HG02852 (cell line): ENCODE measurements at regions not wholly inside any gene's neighbourhood (a gene's known extent, or its start where the extent isn't known, plus 50 kb on each side); places are given as distances from the start of the nearest gene placed in this dataset.
"Not testable (repeated sequence)": the region's sequence is repeated elsewhere in the genome, so short reads cannot be mapped to it uniquely, and the experiment has no call there.

ENCODE experiments used
- ATAC-seq: cut with Tn5 transposase; IDR thresholded peaks from one replicate; pipeline ENCODE4 v1.9.1; 2021; ENCODE audit warnings: mild to moderate bottlenecking, moderate library complexity; ENCODE audit not compliant: unreplicated experiment

DNA sequence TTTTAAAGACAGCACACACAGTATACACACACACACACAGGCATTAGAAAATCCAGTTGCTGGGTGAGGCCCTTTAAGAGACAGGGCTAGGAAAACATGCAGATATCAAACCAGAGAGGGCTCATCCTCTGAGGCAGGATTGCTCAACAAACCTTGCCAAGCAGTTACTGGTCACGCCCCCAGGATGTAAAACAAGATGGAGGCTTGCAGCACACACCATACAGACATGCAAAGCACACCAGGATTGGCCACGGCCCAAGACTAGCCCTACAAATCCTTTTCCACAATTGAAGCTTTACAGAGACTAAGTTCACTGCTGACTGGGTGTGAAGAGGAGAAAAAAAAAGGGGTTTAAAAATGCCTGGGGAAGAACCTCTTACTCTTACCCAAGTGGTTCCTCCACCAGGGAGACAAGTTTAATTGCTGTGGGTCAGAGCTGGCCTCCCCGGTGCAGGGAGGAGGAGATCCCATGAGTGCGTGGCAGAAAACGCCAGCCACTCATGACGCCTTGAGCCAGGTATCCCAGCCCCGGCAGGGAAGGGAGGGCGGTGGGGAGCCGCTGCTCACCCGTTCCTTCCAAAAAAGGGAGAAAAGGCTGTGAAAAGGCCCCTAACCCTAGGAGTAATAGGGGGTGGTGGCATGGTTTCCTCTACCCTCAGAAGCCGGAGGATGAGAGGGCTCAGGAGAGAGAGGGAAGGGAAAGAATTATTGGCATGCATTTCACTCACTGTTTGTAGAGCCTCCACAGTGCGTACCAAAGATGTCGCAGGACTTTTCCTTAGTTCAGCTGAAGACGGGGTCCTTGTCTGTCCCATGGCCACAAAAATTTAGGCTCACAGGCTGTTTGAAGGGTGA is 594.6 kb upstream of the ZP4 start:
- no peak for ATAC-seq

DNA sequence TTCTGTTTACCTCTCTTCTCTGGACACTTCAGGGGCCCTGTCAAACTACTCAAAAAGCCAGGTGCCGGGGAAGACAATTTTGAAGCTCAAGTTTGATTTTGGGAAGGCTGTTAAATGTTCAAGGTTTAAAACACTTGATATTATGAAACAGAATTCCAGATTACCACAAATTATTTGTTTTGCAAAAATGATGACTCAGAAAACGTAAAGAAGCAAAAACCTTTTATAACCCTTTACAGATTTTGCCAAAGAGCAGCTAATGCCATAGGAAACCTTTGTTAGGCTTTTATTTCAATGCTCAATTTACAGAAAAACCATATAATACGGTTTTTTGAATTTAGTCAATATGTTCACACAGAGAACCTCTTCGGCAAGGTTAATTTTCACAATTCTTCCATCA is 593.4 kb upstream of the ZP4 start:
- ATAC-seq: no peak

DNA sequence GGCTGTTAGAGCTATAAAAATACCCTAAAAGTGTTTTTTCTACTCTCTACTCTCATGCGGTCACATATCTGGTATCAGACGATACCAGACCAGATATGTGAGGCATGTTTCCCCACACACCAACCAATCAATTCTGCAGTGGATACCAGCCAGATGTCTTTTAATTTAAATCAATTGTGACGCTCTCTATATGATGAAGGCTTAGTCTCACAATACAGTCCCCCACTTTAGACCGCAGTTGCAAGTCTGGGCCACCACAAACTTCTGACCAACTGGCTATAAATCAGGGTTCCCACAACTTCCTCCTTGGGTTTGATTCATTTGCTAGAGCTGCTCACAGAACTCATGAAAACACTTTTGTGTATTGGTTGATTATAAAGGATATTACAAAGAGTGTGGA is 586.1 kb upstream of the ZP4 start:
- ATAC-seq: no peak

DNA sequence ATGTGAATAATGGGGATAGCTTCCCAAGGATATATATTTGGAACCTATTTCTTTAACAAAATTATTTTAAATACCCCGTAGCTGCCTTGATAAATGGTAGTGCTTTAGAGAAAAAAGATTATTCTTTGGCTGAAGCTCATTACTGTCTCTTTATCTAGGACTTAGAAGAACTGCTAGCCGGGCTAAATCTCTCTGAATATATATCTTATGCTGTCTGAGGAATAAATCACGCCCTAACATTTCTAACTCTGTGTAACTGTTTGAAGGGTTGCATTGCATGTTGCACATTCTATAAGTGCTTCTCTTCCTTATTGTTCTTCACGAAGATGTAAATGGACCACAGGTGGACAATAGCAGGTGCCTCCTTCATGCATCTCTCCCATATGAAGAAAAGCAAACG is 585.0 kb upstream of the ZP4 start:
- ATAC-seq: no peak

DNA sequence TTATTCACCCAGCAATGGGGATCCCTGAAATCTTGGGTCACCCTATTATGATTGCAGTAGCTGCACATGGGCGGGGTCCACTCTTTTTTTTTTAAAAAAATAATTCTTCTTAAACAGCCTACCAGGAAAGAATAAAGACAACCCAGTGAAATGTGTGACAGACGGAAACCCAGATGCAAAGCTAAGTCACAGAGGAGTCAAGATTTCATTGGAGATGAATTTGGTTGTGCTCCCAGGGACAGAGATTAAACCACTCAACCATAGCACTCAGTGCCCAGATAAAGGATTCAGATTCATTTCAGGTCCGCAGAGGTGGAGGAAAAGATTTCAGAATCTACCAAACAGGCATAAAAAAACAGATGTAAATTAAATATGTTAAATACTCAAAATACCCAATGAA is 583.5 kb upstream of the ZP4 start:
- ATAC-seq: no peak

DNA sequence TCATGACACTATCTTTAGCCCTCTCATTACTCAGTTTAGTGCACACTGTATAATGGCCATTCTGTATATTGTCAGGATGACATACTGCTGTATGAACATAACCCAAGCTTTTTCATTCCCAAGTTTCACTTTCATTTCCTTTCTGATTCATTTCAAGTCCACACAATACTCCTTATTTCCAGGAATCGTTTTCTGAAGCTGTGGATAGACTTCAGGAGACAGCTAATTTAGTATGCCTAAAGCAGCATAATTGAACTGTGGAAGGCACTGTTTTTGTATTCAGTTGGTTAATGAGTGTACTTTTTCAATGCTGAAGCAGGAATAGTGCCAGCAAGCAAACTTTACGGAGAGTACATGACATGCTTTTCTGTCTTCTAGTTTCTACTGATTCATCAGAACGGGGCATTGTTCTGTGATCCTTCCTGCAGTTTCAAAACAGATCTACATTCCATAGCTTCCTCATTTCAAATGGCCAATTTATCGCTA is 578.5 kb upstream of the ZP4 start:
- no peak for ATAC-seq

DNA sequence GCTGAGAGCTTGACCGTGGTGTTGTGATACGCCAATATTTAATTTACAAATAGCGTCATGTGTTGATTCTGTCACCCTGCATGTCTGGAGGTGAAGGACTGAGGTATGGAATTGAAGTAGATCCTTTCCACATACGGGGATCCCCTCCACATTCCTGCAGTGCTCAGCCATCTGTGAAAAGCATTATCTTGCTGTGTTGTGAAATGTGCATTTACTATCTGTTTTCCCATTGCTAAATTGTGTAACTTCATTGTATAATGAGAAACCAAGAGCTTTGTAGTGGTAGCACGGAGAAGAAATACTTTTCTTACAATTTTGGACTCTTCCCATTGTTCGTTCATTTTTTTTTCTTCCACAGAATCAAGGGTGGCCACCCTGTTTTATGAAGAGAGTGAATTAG is 577.3 kb upstream of the ZP4 start:
- no peak for ATAC-seq

DNA sequence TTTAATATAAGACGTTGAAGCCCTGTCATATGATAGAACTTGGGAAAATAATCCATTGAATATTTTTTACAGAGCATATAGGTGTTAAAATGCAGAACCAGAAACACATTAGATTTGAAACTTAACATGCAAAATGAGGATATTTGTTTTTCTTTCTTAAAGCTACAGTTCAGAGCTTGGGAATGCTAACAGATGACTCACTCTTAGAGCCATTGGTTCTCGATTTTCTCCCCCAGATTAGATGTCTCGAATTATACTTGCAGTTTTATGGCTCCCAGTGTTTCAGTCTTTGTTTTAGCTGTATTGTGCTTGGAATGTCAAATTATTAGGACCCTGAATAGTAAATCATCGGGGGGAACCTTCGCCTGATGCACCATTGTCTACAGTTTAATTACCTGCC is 575.7 kb upstream of the ZP4 start:
- no peak for ATAC-seq

DNA sequence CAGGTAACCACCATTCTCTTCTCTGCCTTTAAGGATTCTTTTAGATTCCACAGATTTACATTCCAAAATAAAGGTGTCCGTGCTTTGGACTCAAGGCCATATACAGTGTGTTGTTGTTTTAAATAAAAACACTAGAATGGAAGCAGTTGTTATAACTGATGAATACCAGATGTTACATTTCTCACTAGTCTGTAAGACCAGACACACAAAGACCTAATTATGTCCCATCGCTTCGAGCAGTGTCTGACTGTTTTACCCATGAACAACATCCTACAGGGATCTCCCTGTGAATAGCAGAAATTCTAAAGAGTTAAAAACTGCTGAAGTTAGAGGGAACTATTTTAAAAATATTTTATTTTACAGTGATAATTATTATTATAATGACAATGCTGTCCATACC is 574.7 kb upstream of the ZP4 start:
- no peak for ATAC-seq

DNA sequence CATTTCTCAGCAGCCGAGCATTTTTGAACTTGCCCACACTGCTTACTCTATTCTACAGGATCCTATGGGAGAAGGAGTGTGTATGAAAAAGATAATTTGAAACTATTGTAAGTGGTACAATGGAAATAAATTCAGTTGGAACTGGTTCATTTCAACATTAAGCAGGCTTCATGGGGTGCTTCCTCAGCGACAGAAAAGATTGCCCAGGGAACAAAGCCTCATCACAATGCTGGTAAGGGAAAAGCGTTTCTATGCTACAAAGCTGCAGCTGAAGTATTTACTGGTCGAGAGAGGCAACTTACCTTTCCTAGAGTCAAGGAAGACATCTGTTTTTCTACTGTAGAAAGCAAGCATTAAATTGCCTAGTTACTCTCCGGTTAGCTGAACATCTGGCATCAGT is 568.2 kb upstream of the ZP4 start:
- ATAC-seq: no peak

DNA sequence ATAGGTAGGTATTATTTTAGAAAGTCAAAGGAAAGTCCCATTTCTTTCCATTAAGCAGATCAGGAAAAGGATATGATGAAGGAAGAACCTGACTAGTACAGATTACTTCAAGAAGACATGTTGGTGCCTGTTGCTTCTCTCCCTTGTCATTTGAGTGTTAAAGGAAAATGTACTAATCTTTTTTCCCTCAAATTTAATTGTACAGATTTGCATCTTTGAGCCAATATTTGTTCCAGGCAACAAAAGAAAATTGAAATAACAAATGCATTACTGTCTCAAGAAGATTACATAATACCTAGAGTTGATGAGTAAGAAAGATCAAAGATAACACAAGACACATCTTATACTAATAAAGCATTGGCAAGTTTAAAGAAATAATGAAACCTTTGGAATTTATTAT is 566.9 kb upstream of the ZP4 start:
- no peak for ATAC-seq

DNA sequence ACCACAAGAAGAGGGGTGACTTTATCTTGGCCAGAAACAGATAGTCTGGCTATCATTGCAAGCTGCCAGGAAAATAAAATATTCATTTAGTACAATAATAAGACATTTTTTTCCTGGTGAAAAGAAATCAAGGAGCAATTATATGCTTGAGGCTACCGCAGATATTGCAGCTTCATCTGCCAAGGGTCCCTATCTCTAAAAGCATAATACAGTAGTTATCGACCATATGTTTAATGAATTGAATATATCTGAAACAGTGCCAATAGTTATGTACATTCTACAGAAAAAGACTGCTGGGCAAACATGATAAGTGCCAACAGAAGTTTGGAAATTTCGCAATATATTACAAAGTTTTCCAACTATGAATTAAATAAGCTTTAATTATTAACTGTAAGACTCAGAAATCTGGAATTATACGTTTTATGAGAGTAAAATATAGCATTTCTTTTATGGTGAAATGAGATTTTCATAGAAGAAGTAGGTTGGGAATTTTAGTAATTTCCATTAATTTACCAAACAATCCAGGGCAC is 561.1 kb upstream of the ZP4 start:
- ATAC-seq: no peak

DNA sequence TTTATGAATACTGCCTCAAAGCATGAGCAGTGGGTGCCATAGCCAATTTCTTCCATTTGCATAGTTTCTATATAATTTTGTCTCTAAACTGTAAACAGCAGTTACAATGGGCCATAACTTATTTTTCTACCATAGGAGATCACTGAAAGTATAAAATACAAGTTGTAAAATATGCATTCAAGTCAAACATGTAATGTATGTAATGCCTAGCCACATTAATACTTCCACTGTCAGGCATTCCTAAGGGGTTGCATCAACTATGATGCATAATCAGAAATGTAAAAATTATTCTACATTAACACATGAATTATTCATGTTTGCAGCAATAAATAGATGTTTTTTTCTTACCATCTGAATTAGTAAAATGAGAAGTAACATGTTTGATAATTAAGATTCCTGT is 560.3 kb upstream of the ZP4 start:
- ATAC-seq: no peak

DNA sequence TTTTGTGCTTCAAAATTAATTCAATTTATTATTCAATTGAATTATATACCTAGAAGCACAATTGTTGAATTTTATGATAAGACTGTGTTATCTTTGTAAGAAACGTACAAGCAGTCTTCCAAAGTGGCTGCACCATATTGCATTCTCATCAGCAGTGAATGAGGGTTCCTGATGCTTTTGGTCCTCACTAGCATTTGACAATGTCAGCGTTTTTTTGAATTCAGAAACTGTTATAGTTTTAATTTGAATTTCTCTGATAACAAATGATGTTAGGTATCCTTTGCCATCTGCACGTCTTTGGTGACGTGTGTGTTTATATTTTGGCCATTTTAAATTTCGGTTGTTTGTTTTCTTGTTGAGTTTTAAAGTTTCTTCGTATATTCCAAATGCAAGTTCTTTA is 553.0 kb upstream of the ZP4 start:
- no peak for ATAC-seq

DNA sequence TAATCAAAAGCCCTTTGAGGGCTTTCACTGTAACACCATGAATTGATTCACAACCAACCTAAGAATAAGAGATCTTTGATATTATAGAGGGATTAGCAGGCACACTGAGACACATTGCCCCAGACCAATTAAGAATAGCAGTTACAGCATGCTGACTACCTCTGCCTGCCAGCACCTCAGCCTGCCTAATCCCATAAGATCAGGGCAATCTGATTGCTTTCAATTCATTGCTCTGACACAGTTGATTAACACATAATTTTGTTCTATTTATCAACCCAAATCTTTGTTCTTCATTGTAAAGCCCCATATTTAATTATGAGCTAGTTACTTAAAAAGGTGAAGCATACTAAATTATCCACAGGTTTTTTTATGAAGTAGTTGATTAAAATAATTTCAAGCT is 548.8 kb upstream of the ZP4 start:
- no peak for ATAC-seq

DNA sequence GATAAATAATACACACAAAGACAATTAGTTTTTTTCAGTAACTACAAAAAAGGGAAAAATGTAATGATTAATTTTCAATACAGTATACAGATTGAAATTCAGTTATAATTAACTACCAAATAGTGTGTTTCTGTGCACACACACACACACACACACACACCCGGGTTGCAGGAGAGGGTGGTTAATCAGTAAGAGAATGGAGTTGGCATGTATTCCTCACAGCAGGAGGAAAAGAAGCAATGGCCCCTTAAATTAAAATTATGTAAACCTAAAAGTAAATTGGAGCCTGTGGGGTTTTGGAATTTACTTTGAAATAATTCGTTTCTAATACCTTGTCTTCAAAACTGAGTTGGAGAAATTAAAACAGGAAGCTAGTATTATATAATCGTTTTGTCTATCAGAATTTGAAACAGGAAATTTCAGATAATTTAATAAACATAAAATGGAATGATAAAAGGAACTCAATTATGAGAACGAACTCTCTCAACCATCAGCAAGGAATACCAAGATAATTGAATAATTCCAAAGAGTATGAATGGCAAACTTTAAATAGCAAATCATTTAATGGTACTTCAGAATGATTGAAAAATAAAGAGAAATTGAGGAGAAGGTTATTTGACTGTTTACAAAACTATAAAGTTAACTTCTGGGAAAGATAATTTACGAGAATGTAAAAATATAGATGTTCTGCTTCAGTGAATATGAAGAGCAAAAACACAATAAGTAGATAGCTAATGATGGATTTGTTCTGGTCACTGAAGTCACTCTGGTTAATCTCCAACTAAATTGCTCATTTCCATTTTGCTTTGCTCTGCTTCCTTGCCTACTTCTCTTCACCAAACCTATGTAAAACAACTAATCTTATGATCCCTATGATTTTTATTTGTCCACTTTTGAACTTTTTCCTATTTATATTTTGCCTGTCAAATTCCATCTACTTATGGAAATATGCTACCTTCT is 547.9 kb upstream of the ZP4 start:
- no peak for ATAC-seq

DNA sequence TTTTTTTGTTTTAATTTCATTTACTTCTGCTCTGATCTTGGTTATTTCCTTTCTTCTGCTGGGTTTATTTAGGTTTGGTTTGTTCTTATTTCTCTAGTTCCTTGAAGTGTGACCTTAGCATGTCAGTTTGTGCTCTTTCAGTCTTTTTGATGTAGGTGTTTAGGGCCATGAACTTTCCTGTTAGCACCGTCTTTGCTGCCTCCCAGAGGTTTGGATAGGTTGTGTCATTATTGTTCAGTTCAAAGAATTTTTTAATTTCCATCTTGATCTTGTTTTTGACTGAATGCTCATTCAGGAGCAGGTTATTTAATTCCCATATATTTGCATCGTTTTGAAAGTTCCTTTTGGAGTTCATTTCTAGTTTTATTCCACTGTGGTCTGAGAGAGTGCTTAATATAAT is 539.0 kb upstream of the ZP4 start:
- not testable (repeated sequence) for ATAC-seq

DNA sequence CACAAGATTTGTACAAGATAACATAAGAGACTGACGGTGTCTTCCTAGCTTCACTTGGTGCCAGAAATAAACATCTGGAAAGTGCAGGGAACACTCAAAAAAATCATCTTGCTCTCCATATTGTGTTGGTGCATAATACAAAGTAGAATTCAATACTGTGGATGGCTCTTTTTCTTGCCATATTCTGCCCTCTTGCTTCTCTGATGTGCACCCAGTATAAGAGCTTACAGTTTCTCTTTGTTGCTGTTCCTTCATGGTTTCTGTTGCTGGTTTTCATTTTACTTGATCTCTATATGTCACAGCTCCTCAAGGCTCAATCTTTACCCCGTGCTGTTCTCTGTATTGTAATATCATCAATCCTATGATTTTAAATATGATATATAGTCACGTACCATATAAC is 528.5 kb upstream of the ZP4 start:
- ATAC-seq: no peak

DNA sequence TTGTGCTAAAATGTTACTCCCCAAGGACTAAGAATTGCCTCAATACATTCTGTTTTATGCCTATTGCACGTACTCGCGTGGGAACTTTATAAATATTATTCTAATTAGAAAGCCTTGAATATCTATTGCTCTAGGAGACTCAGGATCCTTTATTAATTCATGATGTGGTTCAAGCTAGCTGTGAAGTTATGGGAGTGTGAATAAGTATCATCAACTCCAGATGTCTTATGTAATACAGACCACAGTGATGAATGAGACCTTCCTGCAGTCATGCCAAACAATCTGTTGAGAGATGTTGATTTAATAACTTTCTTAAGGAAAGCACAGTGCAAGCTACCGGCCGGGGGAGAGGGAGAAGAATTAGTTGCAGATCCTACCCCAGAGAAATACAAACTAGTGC is 519.2 kb upstream of the ZP4 start:
- no peak for ATAC-seq

DNA sequence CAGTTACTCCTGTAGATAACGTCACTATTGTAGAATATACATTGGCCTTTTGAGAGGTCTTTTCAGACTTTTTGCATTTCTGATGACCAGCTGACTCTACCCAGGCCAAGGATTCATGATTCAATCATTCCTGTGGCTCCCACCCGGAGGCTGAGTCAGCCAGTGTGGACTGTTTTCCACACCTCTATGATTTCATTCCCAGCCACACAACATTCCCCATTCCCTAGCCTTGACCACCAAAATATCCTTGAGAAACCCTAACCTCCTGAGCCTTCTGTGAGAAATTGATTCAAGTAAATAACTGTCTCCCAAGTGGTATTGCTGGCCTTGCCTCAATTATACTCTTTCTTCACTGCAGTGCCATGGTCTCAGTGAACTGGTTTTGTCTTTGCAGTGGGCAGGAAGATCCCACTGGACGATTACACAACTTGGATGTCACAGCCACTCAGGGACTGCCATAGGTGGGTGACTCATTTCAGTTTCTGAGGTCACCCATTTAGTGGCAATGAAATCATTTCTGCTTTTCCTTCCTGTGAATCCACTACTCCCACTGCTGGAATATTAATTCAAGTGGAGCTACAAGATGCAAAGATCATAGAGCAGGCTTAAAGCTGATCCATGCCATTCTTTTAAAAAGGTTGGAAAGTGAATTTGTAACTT is 518.6 kb upstream of the ZP4 start:
- ATAC-seq: no peak

DNA sequence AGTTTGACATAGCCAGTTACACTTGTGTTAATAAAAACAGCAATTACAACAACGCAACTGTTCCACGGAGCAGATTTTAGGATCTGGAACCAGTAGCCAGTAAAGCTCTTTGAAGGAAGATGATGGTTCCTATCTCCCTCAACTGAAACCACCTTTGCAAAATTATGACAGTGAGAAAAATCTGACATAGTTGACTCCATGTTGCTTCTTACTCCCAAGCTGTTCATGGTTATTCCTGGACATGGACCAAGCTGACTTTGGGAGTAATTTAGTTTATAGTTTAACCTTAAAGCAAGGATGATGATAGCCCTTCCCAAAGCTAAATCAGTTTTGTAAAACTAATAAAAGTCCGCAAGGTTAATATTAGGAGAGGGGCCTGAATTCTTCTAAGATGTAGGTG is 518.0 kb upstream of the ZP4 start:
- no peak for ATAC-seq
